Iris pigment epithelial cell (primary cell): ENCODE measurements at regions not wholly inside any gene's neighbourhood (a gene's known extent, or its start where the extent isn't known, plus 50 kb on each side); places are given as distances from the start of the nearest gene placed in this dataset.
A peak's percentile ranks its signal among the peaks of the same experiment; 100 is the strongest.

Experiments used
- DNase-seq: peaks from one replicate; pipeline ENCODE4 v3.0.0-alpha.2; 2011; ENCODE audit warnings: low read depth

- no peak for DNase-seq
Observed at GRCh38 chr5:124924729-124925128, 178.3 kb upstream of the ZNF608 start.

- DNase-seq = peak; percentile 76
Observed at GRCh38 chr5:124927735-124928134, 181.3 kb upstream of the ZNF608 start.

GRCh38 chr5:124929000-124929399, 182.6 kb upstream of the ZNF608 start:
- no peak for DNase-seq

- DNase-seq = no peak
Observed at GRCh38 chr5:124932791-124933600, 186.6 kb upstream of the ZNF608 start.

- no peak for DNase-seq
Observed at GRCh38 chr5:124935065-124935464, 188.6 kb upstream of the ZNF608 start.

- DNase-seq = no peak
Observed at GRCh38 chr5:124936626-124936933, 190.1 kb upstream of the ZNF608 start.

GRCh38 chr5:124941051-124942049, 194.9 kb upstream of the ZNF608 start:
- DNase-seq = no peak

GRCh38 chr5:124948062-124948753, 201.8 kb upstream of the ZNF608 start:
- DNase-seq = no peak

GRCh38 chr5:124948754-124949275, 202.4 kb upstream of the ZNF608 start:
- DNase-seq = no peak

GRCh38 chr5:124949862-124950261, 203.4 kb upstream of the ZNF608 start:
- no peak for DNase-seq

GRCh38 chr5:124951105-124951504, 204.7 kb upstream of the ZNF608 start:
- no peak for DNase-seq

- DNase-seq = no peak
Observed at GRCh38 chr5:124951661-124952060, 205.2 kb upstream of the ZNF608 start.

GRCh38 chr5:124952079-124952478, 205.6 kb upstream of the ZNF608 start:
- DNase-seq = peak; percentile 66

GRCh38 chr5:124952566-124952965, 206.1 kb upstream of the ZNF608 start:
- no peak for DNase-seq

GRCh38 chr5:124954784-124955183, 208.3 kb upstream of the ZNF608 start:
- DNase-seq = no peak

- DNase-seq = no peak
Observed at GRCh38 chr5:124956471-124957029, 210.1 kb upstream of the ZNF608 start.

- no peak for DNase-seq
Observed at GRCh38 chr5:124957063-124957462, 210.6 kb upstream of the ZNF608 start.

GRCh38 chr5:124960266-124960665, 213.8 kb upstream of the ZNF608 start:
- no peak for DNase-seq

- DNase-seq = no peak
Observed at GRCh38 chr5:124961521-124961920, 215.1 kb upstream of the ZNF608 start.

GRCh38 chr5:124962111-124962510, 215.7 kb upstream of the ZNF608 start:
- no peak for DNase-seq

GRCh38 chr5:124962735-124963134, 216.3 kb upstream of the ZNF608 start:
- no peak for DNase-seq
